Suppressor macrophage (primary cell): ENCODE measurements at regions not wholly inside any gene's neighbourhood (a gene's known extent, or its start where the extent isn't known, plus 50 kb on each side); places are given as distances from the start of the nearest gene placed in this dataset.

Source experiments
- DNase-seq, 4 experiments: peaks; one replicate each; pipeline ENCODE4 v3.0.0-alpha.2; 2020 to 2022

GRCh38 chr10:29084681-29085307, 204.1 kb upstream of the LYZL1 start:
- DNase-seq = no peak

DNA sequence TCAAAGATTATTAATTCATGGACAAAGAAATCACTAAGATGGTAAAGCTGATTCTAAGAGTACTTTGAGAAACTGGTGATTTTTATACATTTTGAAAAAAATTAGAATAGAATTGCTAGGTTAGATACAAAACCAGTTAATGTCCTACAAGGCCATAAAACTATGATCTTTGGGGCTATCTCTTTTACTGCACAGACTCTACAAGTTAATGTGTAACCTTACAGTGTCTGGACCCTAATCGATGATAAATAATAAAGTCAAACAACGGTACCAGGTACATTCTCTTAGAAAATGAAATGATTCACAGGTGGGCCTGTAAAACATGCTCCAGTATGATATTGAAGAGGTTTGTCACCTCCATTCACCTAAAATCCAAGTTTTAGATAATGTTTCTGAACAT, 199.8 kb upstream of the LYZL1 start:
- no peak for DNase-seq

DNA sequence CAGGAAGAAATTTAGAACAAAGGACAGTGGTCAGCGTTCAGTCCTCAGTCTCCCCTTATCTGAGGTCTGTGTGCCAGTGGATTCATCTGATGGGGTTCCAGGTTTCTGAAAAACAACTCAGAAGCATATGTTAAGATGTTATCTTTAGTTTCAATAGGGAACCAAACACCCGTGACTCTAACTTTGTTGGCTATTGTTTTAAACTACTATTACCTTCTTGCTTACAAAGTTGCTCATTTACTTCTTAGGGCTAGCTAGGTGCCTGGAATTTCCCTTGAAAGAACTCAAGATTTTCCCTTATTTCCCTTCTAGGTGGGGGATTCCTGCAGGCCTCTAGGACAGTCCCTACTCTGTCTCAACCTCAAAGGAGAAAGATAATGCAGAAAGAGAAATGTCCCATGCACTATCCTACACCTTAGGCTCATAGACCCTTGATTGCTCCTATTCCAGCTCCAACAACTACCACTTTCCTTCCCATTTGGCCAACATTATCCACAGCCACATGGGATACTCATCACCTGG, 192.5 kb upstream of the LYZL1 start:
- no peak for DNase-seq

DNA sequence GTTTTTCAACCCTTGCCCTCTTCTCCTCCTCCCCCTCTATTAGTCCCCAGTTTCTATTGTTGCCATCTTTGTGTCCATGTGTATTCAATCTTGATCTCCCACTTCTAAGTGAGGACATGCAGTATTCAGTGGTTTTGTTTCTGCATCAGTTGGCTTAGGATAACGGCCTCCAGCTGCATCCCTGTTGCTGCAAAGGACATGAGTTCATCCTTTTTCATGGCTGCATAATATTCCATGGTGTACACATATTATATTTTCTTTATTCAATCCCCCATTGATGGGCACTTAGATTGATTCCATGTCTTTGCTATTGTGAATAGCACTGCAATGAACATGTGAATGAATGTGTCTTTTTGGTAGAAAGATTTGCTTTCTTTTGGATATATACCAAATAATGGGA, 190.4 kb upstream of the LYZL1 start:
- DNase-seq = no peak

- no peak for DNase-seq
These were observed 189.9 kb upstream of the LYZL1 start for GRCh38 chr10:29099001-29099400.

DNA sequence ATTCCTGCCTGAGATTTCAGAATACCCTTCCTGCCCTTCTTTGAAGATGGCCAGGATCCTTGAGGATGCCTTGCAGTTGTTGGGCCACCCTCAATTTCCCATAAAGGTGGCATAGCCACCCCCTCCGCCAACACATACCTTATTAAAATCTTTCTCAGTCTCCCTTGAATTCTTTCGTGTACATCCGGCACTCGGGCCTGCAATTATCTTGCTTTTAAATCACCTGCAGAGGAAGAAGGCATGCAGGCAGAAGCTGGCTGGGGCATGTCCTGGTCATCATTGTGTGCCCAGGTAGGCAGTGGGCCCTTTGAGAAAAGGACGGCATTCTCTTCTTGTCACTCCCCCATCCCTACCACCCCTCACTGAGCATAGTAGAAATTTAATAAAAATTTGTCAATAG, 189.5 kb upstream of the LYZL1 start:
- no peak for DNase-seq

DNA sequence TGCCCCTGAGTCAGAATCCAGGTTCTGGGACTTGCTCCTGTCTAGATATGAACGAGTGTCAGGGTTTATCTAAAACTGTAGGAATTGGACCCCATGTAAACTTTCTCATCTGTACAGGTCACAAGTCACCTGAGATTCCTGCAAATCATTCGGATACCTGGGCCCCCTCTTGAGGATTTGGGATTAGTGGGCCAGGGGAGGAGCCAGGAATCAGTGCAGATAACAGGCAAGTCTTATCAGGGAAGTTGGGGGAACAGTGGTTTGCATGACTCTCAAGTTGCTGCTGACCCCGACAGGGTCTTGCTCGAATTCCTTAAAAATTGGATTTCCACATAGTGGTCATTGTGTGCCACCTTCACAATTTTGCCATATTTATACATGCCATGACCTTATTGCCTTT, 188.4 kb upstream of the LYZL1 start:
- no peak for DNase-seq

DNA sequence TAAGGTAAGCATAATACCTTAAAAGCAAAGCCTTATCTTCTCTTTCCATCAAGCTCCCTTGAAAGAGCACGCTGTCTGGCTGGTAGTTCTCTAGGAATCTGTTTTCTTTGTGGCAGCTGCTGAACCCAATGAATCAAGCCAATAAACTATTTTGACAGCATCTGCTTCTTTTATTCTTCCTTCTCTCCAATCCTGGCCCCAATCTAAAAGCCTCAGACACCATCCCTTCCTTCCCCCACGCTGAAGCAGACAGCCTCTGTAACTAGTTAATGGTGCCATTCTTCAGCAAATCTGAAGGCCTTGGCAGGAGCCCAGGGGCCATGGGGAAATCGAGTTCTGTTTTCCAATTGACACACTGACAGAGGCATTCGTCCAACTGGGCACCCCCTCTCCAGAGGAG, 186.6 kb upstream of the LYZL1 start:
- DNase-seq = no peak

DNA sequence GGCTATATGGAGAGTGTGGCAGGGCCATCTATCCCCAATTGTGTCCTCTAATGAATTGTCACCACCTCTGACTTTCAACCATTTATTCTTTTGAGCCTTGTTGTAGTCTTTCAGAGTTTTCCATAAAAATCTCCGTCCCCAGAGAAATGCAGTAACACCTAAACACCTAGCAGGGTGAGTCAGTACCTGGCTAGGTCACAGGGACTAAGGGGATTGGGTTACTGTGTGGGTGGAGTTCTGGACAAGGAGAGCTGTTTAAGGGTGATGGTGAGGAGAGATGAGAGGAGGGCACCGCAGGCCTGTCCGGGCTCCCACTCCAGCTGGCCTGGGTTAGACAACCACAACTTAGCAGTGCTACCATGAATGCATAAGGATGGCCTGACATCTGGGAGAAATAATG, 186.2 kb upstream of the LYZL1 start:
- DNase-seq = no peak

DNA sequence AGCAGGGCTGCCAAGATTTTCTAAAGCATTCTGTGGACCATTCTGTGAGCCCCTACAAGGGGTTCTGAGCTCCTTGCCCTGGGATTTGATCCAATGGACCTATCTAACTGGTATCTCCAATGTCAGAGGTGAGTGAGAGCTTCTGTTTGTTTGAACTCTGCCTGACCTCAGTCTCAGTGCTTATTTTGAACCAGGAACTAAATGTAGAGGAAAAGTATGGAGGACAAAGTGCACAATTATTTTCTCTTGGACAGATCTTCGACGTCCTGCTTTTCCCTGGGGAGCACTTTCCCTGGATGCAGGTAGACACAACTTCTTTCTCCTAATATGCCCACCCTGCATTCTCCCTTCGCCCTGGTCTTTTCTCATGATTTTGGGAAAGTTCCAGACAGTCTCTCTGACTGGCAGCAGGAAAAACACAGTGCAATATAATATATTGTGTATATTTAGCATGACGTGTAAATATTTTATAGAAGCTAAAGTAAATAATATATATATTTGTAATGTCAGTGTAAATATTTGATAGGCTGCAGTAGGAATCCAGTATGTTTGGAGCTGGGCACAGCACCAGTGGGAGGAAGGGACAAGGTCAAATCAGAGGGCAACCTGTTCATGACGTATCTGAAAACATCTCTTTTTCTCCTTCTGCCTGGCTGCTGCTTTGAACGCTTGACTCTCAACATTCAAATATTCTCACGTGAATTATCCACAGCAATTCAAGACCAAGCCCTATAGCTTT, 184.0 kb upstream of the LYZL1 start:
- no peak for DNase-seq

GRCh38 chr10:29105516-29106215, 183.2 kb upstream of the LYZL1 start:
- no peak for DNase-seq

DNA sequence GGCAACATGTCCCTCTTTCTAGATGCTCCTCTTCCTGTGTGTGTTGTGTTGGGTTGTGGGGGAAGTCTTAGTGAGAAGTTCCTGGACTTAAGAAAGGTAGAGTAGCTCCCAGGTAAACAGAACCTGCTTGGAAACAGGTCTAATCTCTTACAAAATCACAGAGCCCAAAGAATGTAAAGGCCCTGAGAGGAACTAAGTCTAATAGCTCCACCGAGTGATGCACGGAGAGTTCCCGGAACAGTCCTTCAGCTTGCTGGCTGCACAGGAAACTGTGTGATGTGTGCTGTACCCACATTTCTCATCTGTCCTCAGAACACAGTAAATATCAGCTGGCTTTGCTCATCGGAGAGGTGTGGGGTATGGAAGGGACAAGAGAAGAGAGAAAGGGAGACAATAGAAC, 182.6 kb upstream of the LYZL1 start:
- no peak for DNase-seq

GRCh38 chr10:29107866-29108498, 180.9 kb upstream of the LYZL1 start:
- DNase-seq = no peak

DNA sequence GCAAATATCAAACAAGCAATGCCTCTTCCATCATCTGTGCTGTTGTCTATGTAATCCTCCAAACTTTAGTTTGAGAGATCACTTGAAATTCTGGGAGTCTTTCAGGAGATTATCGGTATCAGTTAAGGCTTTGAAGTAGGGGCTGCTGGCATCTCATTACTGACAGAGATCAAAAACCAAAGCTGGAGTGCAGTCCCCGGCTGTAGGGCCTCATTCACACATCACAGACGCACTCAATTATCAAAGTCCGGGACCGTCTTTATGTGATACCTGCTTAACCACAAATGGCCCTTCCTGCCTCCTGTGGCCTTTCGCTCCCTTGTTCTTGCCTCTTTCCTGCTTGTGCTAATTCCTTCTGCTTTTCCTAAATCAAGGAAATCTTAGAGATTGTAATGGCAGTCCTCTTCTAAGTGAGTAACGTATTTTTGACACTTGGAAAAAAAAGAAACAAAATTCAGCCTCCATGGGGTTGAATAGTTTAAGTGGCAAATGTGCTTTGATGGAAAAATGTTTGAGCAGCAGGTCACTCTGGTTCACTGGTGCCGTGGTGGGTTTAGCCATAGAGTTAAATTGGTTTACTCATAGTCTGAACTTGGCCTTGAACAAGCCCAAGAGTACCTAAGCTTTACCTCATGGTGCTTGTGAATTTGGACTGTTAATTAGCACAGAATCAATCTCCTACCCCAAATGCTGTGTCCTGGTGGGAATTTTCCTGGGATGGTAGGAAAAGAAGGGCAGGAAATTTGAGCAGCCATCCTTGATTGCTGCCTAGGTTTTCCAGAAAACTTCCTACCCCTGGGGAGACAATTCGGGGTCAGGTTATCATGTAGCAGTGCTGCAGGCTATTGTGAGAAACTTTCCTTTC, 178.9 kb upstream of the LYZL1 start:
- DNase-seq = no peak

DNA sequence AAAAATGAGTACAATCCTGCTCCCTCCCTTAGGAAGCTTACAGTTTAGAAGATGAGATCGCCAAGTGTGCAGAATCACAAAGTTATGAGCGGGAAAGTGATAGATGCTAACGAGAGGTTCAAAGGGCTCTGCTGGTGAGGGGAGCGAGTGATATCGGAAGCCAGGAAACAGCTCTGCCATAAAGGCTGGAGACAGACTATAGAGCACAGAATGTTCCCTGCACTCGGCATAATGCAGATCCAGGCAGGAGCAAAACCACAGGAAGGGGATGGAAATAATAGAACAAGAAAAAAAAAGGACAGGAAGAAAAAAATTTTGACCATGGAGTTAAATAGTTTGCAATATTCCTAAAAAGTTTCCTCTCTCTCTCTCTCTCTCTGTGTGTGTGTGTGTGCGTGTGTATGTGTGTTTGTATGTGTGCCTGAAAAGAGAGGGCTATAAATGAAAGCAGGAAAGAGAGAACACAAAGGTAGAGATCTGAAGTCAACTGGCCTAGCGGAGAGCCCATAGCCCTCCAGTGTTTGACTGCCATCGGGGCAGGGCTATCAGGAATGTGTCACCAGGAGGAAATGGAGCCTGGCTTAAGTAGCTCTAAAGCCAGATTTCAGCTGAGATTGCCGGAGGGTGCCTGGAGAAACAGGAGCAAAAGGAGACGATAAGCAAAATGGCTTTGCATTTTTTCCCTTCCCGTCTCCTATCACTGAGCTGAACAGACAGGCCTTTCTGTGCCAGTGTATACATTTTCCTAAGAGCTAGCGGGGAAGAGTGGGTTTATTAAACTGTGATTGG, 175.8 kb upstream of the LYZL1 start:
- DNase-seq = no peak

DNA sequence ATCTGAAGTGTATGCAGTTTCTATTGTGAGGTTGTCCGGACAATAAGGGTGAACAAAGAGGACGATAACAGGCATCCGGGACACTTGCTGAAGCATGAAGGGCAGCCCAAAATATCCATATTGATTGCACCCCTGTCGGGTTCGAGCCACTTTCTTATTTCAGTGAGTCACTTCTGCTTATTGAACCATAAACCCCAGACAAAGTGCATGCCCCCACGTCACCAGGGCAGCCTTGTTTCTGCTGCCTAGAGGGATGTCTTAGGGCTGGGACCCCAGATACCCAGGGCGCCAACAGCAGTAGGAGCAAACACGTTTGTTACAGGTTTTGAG, 175.3 kb upstream of the LYZL1 start:
- no peak for DNase-seq

GRCh38 chr10:29114141-29114540, 174.7 kb upstream of the LYZL1 start:
- no peak for DNase-seq

- no peak for DNase-seq
These were observed 171.1 kb upstream of the LYZL1 start for GRCh38 chr10:29117781-29118180.

- peak; percentile 10 to 61 (median 26) for DNase-seq
These were observed 169.5 kb upstream of the LYZL1 start for GRCh38 chr10:29119374-29119773.

DNA sequence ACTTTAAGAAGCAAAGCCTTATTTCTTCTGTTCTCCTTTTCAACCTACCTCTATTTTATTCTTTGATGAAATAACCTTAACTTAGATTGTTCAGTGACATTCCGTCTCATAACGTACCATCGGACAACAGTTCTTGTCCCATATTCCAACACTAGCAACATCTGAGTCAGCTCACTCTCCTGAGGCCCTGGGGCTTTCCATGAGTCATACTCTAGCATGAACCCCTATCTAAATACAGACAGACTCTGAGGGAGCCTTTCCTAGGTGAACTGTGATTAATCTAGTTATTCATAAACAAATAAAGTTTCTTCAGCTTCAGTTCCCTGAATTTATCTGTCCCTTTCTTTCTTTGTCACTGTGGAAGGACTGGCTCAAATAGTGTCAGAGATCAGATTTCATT, 168.7 kb upstream of the LYZL1 start:
- no peak for DNase-seq

DNA sequence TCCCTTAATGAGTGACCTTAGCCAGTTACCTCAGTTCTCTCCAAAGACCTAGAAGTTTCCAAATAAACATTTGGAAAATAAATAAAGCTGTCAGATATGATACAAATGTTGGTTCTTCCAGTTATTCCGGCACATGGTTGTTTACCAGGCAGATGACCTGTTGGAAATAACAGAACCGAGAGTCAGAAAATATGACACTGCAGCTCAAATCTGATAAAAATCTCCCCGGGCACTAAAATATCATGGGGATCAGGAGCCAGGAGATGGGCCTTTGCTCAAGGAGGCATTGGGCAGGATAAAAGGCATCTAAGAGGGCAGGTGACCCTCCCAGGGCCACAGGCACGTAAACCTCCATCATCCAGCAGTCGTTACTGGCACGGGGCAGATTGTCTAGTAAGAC, 164.0 kb upstream of the LYZL1 start:
- no peak for DNase-seq
